Keratinocyte (primary cell): ENCODE measurements at regions not wholly inside any gene's neighbourhood (a gene's known extent, or its start where the extent isn't known, plus 50 kb on each side); places are given as distances from the start of the nearest gene placed in this dataset.

ENCODE experiments used
- DNase-seq: peaks from one replicate; pipeline ENCODE4 v3.0.0-alpha.2; 2011; ENCODE audit warnings: low read depth, missing footprints, low spot score
- FAIRE-seq: peaks from 2 replicates; lab custom pipeline; 2011; peaks lifted over from hg19 to GRCh38; lab: Jason Lieb, UNC
- H2AFZ ChIP-seq: 2 replicates; pipeline ENCODE4 v1.6.0; 2012; ENCODE audit warnings: low read length, control low read depth, inconsistent platforms; ENCODE audit not compliant: control insufficient read depth
- H3K27ac ChIP-seq: 2 replicates; pipeline ENCODE4 v1.5.1; 2011; ENCODE audit warnings: low read length; ENCODE audit not compliant: control insufficient read depth, insufficient read depth
- H3K27me3 ChIP-seq: 3 replicates; pipeline ENCODE4 v1.6.0; 2011; ENCODE audit warnings: low read length; ENCODE audit not compliant: control insufficient read depth, insufficient read depth; ENCODE audit errors: extremely low read depth
- H3K36me3 ChIP-seq, 2 experiments: 2 replicates in 1 of 2; 3 replicates in 1 of 2; pipeline ENCODE4 v1.5.1; 2011; ENCODE audit warnings: low read length in 2 of 2, mild to moderate bottlenecking in 1 of 2; ENCODE audit not compliant: control insufficient read depth in 2 of 2, insufficient read depth in 2 of 2; ENCODE audit errors: extremely low read depth in 1 of 2
- H3K4me1 ChIP-seq: 3 replicates; pipeline ENCODE4 v1.5.1; 2011; ENCODE audit warnings: low read length; ENCODE audit not compliant: control insufficient read depth, insufficient read depth; ENCODE audit errors: extremely low read depth
- H3K4me2 ChIP-seq: 3 replicates; pipeline ENCODE4 v1.6.0; 2011; ENCODE audit warnings: low read depth, low read length; ENCODE audit not compliant: control insufficient read depth, insufficient read depth; ENCODE audit errors: extremely low read depth
- H3K4me3 ChIP-seq, 3 experiments: fragments of 200-600 bp in 1 of 3; sonication (generic) in 1 of 3; 2 replicates in 2 of 3; 3 replicates in 1 of 3; pipeline ENCODE4 v1.5.1; 2011 to 2016; ENCODE audit warnings: low read length in 3 of 3, mild to moderate bottlenecking in 3 of 3, control low read depth in 2 of 3, inconsistent platforms in 1 of 3, low read depth in 1 of 3, mixed read lengths in 1 of 3, mixed run types in 1 of 3, moderate library complexity in 1 of 3; ENCODE audit not compliant: control insufficient read depth in 2 of 3, insufficient read depth in 2 of 3; ENCODE audit errors: extremely low read depth in 1 of 3
- H3K79me2 ChIP-seq: 2 replicates; pipeline ENCODE4 v1.6.0; 2012; ENCODE audit warnings: low read length; ENCODE audit not compliant: control insufficient read depth, insufficient read depth
- H3K9ac ChIP-seq: 3 replicates; pipeline ENCODE4 v1.6.0; 2011; ENCODE audit warnings: low read length; ENCODE audit not compliant: control insufficient read depth, insufficient read depth; ENCODE audit errors: extremely low read depth
- H3K9me1 ChIP-seq: 3 replicates; pipeline ENCODE4 v1.6.0; 2011; ENCODE audit warnings: low read length; ENCODE audit not compliant: control insufficient read depth, insufficient read depth; ENCODE audit errors: extremely low read depth
- H3K9me3 ChIP-seq: 2 replicates; pipeline ENCODE4 v1.5.1; 2012; ENCODE audit warnings: low read depth, low read length; ENCODE audit not compliant: control insufficient read depth
- H4K20me1 ChIP-seq: 3 replicates; pipeline ENCODE4 v1.6.0; 2011; ENCODE audit warnings: low read length; ENCODE audit not compliant: control insufficient read depth, insufficient read depth; ENCODE audit errors: extremely low read depth
- EZH2 ChIP-seq: IDR thresholded peaks from one replicate; pipeline ENCODE4 v1.6.1; 2012; ENCODE audit warnings: inconsistent platforms, mild to moderate bottlenecking, low read length, moderate library complexity
- dilution Hi-C: fragments of 300-500 bp; cut with MboI; formaldehyde crosslinking; loops from one replicate; pipeline ENCODE4 v1.7.0; 2020; ENCODE audit warnings: low sequenced_read_pairs; ENCODE audit not compliant: extremely low pct_ligation_motif_present
- TF ChIP-seq, protein P1 (sequence below), 3 experiments: IDR thresholded peaks in 1 of 3; conservative IDR thresholded peaks in 1 of 3; optimal IDR thresholded peaks in 1 of 3; 2 replicates in 2 of 3; 3 replicates in 1 of 3; pipeline versions ENCODE3 to v1.5.1; 2011; ENCODE audit warnings: low read length in 3 of 3, mild to moderate bottlenecking in 3 of 3, moderate library complexity in 2 of 3, control low read depth in 1 of 3, inconsistent platforms in 1 of 3; ENCODE audit not compliant: insufficient read depth in 2 of 3; ENCODE audit errors: extremely low read depth in 1 of 3

DNA sequence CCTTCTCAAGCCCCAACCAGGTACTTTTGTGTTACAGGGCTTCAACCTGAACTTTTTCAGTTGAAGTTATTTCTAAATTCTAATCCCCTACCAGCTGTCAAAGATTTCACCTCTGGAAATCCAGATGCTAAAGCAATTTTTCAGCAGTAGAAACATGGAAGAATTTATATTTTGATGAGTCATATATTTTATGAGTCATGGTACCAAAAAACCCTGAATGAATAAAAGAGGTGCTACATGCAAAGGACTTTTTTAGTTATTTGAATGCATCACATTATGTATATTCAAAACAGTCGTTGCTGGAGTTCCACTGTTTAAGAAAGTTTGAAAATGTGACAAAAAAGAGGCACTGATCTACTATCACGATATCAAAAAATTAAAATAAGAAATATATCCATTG is 96.0 kb upstream of the ZNF385D start:
- Histone ChIP-seq H4K20me1 (no peaks in the 10 kb centered on the region), H3K4me2 (no peak overlapping the region), H3K9ac (no peak overlapping the region), H3K36me3 (no peaks in the 10 kb centered on the region), H3K27me3 (no peaks in the 10 kb centered on the region), H3K4me1 (no peaks in the 10 kb centered on the region), H2AFZ (no peak overlapping the region), H3K4me3 (no peak overlapping the region), H3K79me2 (no peaks in the 10 kb centered on the region), H3K27ac (no peak overlapping the region), H3K9me3 (no peaks in the 10 kb centered on the region), H3K9me1 (no peaks in the 10 kb centered on the region)
- no peak for DNase-seq
- TF ChIP-seq, protein P1, sequence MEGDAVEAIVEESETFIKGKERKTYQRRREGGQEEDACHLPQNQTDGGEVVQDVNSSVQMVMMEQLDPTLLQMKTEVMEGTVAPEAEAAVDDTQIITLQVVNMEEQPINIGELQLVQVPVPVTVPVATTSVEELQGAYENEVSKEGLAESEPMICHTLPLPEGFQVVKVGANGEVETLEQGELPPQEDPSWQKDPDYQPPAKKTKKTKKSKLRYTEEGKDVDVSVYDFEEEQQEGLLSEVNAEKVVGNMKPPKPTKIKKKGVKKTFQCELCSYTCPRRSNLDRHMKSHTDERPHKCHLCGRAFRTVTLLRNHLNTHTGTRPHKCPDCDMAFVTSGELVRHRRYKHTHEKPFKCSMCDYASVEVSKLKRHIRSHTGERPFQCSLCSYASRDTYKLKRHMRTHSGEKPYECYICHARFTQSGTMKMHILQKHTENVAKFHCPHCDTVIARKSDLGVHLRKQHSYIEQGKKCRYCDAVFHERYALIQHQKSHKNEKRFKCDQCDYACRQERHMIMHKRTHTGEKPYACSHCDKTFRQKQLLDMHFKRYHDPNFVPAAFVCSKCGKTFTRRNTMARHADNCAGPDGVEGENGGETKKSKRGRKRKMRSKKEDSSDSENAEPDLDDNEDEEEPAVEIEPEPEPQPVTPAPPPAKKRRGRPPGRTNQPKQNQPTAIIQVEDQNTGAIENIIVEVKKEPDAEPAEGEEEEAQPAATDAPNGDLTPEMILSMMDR (optimal IDR thresholded peaks at IDR 0.05 in 1 of 3, IDR thresholded peaks at IDR 0.05 in 1 of 3, conservative IDR thresholded peaks at IDR 0.05 in 1 of 3; ENCODE audit: extremely low read depth in 1 of 3, insufficient read depth in 2 of 3, low read length in 3 of 3), result no peak
- no peak for TF ChIP-seq EZH2
- dilution Hi-C loops, result no loop called here
- no peak for FAIRE-seq

DNA sequence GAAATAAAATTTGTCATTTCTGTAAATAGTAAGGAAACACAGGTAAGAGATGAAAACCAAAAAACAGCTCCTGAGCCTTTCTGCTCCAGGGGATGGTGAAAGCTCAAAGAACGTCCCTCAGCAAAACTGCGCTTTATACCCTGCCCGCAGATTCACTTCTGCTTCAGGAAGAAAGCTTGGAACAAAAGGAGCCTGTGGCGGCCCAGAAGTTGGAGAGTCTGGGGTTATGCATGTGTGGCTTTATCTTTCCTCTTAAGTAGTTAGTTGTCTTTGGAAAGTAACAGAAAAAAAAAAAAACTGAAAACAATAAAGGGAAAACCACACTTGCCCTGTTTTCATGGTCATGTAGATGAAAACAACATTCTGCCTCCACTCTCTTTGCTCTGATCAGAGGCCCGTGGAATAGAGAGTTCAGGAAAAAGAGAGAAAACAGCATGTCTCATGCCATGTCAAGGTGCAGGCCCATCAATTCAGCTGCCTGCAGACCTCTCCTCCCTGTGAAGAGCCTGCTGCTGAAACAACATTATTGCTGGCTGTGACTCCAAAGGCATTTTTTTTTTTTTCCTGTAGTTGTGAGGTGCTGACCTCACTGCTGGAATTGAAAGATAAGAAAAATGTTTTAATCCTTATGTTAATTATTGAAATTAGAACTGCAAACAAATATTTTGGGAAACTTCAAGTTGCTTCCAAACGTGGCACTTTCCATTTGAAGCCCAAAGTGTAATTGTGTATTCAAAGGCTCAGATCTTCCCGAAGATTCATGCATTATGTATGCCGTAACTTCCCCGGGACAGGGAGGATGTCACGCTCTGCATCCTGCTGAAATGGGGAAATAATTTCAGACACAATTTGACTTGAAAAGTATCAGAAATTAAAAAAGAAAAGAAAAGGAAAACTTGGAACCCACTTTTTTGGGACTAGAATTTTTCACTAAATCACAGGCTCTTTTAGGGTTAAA is 108.4 kb upstream of the ZNF385D start:
- Histone ChIP-seq H2AFZ (no peak overlapping the region), H3K79me2 (no peaks in the 10 kb centered on the region), H3K9me3 (no peaks in the 10 kb centered on the region), H3K9ac (no peak overlapping the region), H4K20me1 (no peaks in the 10 kb centered on the region), H3K9me1 (no peaks in the 10 kb centered on the region), H3K4me1 (no peaks in the 10 kb centered on the region), H3K4me3 (no peak overlapping the region), H3K36me3 (no peaks in the 10 kb centered on the region), H3K27me3 (no peaks in the 10 kb centered on the region), H3K27ac (no peak overlapping the region), H3K4me2 (no peak overlapping the region)
- DNase-seq, result no peak
- dilution Hi-C loops, result no loop called here
- TF ChIP-seq EZH2, result no peak
- TF ChIP-seq, protein P1 (optimal IDR thresholded peaks at IDR 0.05 in 1 of 3, IDR thresholded peaks at IDR 0.05 in 1 of 3, conservative IDR thresholded peaks at IDR 0.05 in 1 of 3; ENCODE audit: extremely low read depth in 1 of 3, insufficient read depth in 2 of 3, low read length in 3 of 3), result no peak
- FAIRE-seq, result no peak
